ENCODE measurements at regions not wholly inside any gene's neighbourhood (a gene's known extent, or its start where the extent isn't known, plus 50 kb on each side); places are given as distances from the start of the nearest gene placed in this dataset.
"Not testable (repeated sequence)": the region's sequence is repeated elsewhere in the genome, so short reads cannot be mapped to it uniquely, and the experiment has no call there.

GRCh38 chr10:2909921-2910320 is 157.4 kb upstream of the PFKP start:
- H3K27ac Mint-ChIP-seq = no peak overlapping the region
- H3K4me1 Mint-ChIP-seq = peaks cover 22% of the 10 kb centered on the region
- no peak overlapping the region for H3K4me3 Mint-ChIP-seq

GRCh38 chr10:2908851-2909630 is 158.3 kb upstream of the PFKP start:
- peak; percentile 40 for DNase-seq
- Mint-ChIP-seq H3K27ac (no peak overlapping the region), H3K9me3 (no peaks in the 10 kb centered on the region), H3K4me1 (peaks cover 22% of the 10 kb centered on the region), H3K4me3 (no peak overlapping the region), H3K36me3 (no peaks in the 10 kb centered on the region), H3K27me3 (peaks cover 4% of the 10 kb centered on the region)
- CTCF ChIA-PET = no interaction called here

More at GRCh38 chr10:2909921-2910320, 157.4 kb upstream of the PFKP start:
- no peaks in the 10 kb centered on the region for H3K9me3 Mint-ChIP-seq
- H3K27me3 Mint-ChIP-seq = no peaks in the 10 kb centered on the region
- CTCF ChIA-PET = no interaction called here
- no peaks in the 10 kb centered on the region for H3K36me3 Mint-ChIP-seq
- no peak for DNase-seq

- Mint-ChIP-seq H3K27ac (no peak overlapping the region), H3K27me3 (peaks cover 12% of the 10 kb centered on the region), H3K9me3 (no peaks in the 10 kb centered on the region), H3K4me1 (peaks cover 21% of the 10 kb centered on the region), H3K36me3 (no peaks in the 10 kb centered on the region), H3K4me3 (no peak overlapping the region)
- DNase-seq = no peak
- CTCF ChIA-PET = no interaction called here
Measured at GRCh38 chr10:2906974-2907373, 160.4 kb upstream of the PFKP start.

- Mint-ChIP-seq H3K36me3 (no peaks in the 10 kb centered on the region), H3K9me3 (no peaks in the 10 kb centered on the region), H3K4me3 (no peak overlapping the region), H3K27ac (no peak overlapping the region), H3K4me1 (peaks cover 20% of the 10 kb centered on the region), H3K27me3 (peaks cover 12% of the 10 kb centered on the region)
- CTCF ChIA-PET = no interaction called here
- DNase-seq = no peak
Measured at GRCh38 chr10:2905851-2906250, 161.5 kb upstream of the PFKP start.

GRCh38 chr10:2900530-2900929 is 166.8 kb upstream of the PFKP start:
- DNase-seq = no peak
- no peak overlapping the region for H3K27ac Mint-ChIP-seq
- no peaks in the 10 kb centered on the region for H3K36me3 Mint-ChIP-seq
- CTCF ChIA-PET = no interaction called here
- H3K27me3 Mint-ChIP-seq = peaks cover 20% of the 10 kb centered on the region
- H3K4me3 Mint-ChIP-seq = no peak overlapping the region
- no peaks in the 10 kb centered on the region for H3K4me1 Mint-ChIP-seq
- no peaks in the 10 kb centered on the region for H3K9me3 Mint-ChIP-seq

GRCh38 chr10:2899246-2899951 is 167.9 kb upstream of the PFKP start:
- Mint-ChIP-seq H3K4me3 (no peak overlapping the region), H3K4me1 (no peaks in the 10 kb centered on the region), H3K9me3 (no peaks in the 10 kb centered on the region), H3K27ac (no peak overlapping the region), H3K27me3 (peaks cover 17% of the 10 kb centered on the region), H3K36me3 (no peaks in the 10 kb centered on the region)
- DNase-seq = no peak
- CTCF ChIA-PET = no interaction called here

GRCh38 chr10:2898509-2898860 is 168.9 kb upstream of the PFKP start:
- peaks cover 11% of the 10 kb centered on the region for H3K27me3 Mint-ChIP-seq

GRCh38 chr10:2897619-2898508 is 169.5 kb upstream of the PFKP start:
- peaks cover 8% of the 10 kb centered on the region for H3K27me3 Mint-ChIP-seq
- CTCF ChIA-PET = no interaction called here
- H3K4me1 Mint-ChIP-seq = no peaks in the 10 kb centered on the region
- H3K36me3 Mint-ChIP-seq = no peaks in the 10 kb centered on the region
- no peak overlapping the region for H3K4me3 Mint-ChIP-seq
- no peak for DNase-seq
- no peaks in the 10 kb centered on the region for H3K9me3 Mint-ChIP-seq
- no peak overlapping the region for H3K27ac Mint-ChIP-seq

More at GRCh38 chr10:2898509-2898860, 168.9 kb upstream of the PFKP start:
- no peak overlapping the region for H3K4me3 Mint-ChIP-seq
- no peaks in the 10 kb centered on the region for H3K36me3 Mint-ChIP-seq
- no peaks in the 10 kb centered on the region for H3K4me1 Mint-ChIP-seq
- no peak overlapping the region for H3K27ac Mint-ChIP-seq
- DNase-seq = no peak
- no peaks in the 10 kb centered on the region for H3K9me3 Mint-ChIP-seq
- CTCF ChIA-PET = no interaction called here

GRCh38 chr10:2896334-2896733 is 171.0 kb upstream of the PFKP start:
- CTCF ChIA-PET, H3K4me3 Mint-ChIP-seq, H3K27me3 Mint-ChIP-seq, H3K27ac Mint-ChIP-seq, H3K4me1 Mint-ChIP-seq, DNase-seq, H3K36me3 Mint-ChIP-seq, H3K9me3 Mint-ChIP-seq: not testable (repeated sequence)

- peaks cover 11% of the 10 kb centered on the region for H3K27me3 Mint-ChIP-seq
- no peak for DNase-seq
- no peaks in the 10 kb centered on the region for H3K36me3 Mint-ChIP-seq
- no peak overlapping the region for H3K4me3 Mint-ChIP-seq
- no peaks in the 10 kb centered on the region for H3K9me3 Mint-ChIP-seq
- no peaks in the 10 kb centered on the region for H3K4me1 Mint-ChIP-seq
- H3K27ac Mint-ChIP-seq = no peak overlapping the region
- CTCF ChIA-PET = no interaction called here
Measured at GRCh38 chr10:2895594-2896196, 171.7 kb upstream of the PFKP start.

GRCh38 chr10:2893991-2894390 is 173.4 kb upstream of the PFKP start:
- Mint-ChIP-seq H3K4me1 (no peaks in the 10 kb centered on the region), H3K36me3 (no peaks in the 10 kb centered on the region), H3K27ac (no peak overlapping the region), H3K27me3 (peaks cover 4% of the 10 kb centered on the region), H3K4me3 (no peak overlapping the region), H3K9me3 (no peaks in the 10 kb centered on the region)
- CTCF ChIA-PET = no interaction called here
- no peak for DNase-seq

- no peaks in the 10 kb centered on the region for H3K36me3 Mint-ChIP-seq
- peaks cover 4% of the 10 kb centered on the region for H3K27me3 Mint-ChIP-seq
- DNase-seq = no peak
- H3K4me1 Mint-ChIP-seq = no peaks in the 10 kb centered on the region
- peaks cover 5% of the 10 kb centered on the region for H3K9me3 Mint-ChIP-seq
- CTCF ChIA-PET = no interaction called here
- H3K4me3 Mint-ChIP-seq = no peak overlapping the region
- H3K27ac Mint-ChIP-seq = no peak overlapping the region
Measured at GRCh38 chr10:2893158-2893845, 174.0 kb upstream of the PFKP start.

- DNase-seq = no peak
- no peak overlapping the region for H3K27ac Mint-ChIP-seq
- H3K27me3 Mint-ChIP-seq = peaks cover 4% of the 10 kb centered on the region
- H3K4me1 Mint-ChIP-seq = no peaks in the 10 kb centered on the region
- no peak overlapping the region for H3K4me3 Mint-ChIP-seq
- no peaks in the 10 kb centered on the region for H3K36me3 Mint-ChIP-seq
- CTCF ChIA-PET = no interaction called here
- H3K9me3 Mint-ChIP-seq = peaks cover 7% of the 10 kb centered on the region
Measured at GRCh38 chr10:2891770-2892124, 175.6 kb upstream of the PFKP start.

All from activated naive CD4-positive, alpha-beta T cell treated with anti-CD3 and anti-CD28 coated beads, Interleukin-2, amount 10 ng/mL, durations not matched to agents 7 days and 5 days (primary cell).